Chondrocyte (in vitro differentiated cells): ENCODE measurements at regions not wholly inside any gene's neighbourhood (a gene's known extent, or its start where the extent isn't known, plus 50 kb on each side); places are given as distances from the start of the nearest gene placed in this dataset.

Experiments
- DNase-seq: peaks from one replicate; pipeline ENCODE4 v3.0.0; 2021; ENCODE audit warnings: mixed read lengths, low spot score
- H3K27ac Mint-ChIP-seq: one replicate; pipeline ENCODE4 v1.8.0; 2021; ENCODE audit warnings: mild to moderate bottlenecking, moderate library complexity, mixed read lengths; ENCODE audit not compliant: unreplicated experiment
- H3K27me3 Mint-ChIP-seq: 2 replicates; pipeline ENCODE4 v1.8.0; 2021; ENCODE audit warnings: low read depth, mixed read lengths
- H3K36me3 Mint-ChIP-seq: 2 replicates; pipeline ENCODE4 v1.8.0; 2021; ENCODE audit warnings: low read depth, mixed read lengths
- H3K4me1 Mint-ChIP-seq: 2 replicates; pipeline ENCODE4 v1.8.0; 2021; ENCODE audit warnings: low read depth, mild to moderate bottlenecking, mixed read lengths
- H3K4me3 Mint-ChIP-seq: one replicate; pipeline ENCODE4 v1.8.0; 2021; ENCODE audit warnings: mild to moderate bottlenecking, moderate library complexity, mixed read lengths; ENCODE audit not compliant: unreplicated experiment
- H3K9me3 Mint-ChIP-seq: 2 replicates; pipeline ENCODE4 v1.8.0; 2021; ENCODE audit warnings: low read depth, mixed read lengths
- CTCF ChIP-seq: fragments of 200-600 bp; sonication (generic); IDR thresholded peaks from 2 replicates; pipeline ENCODE4 v1.5.0; 2021; ENCODE audit warnings: antibody characterized with exemption, mild to moderate bottlenecking, moderate library complexity

- H3K4me1 Mint-ChIP-seq, result no peaks in the 10 kb centered on the region
- no peak overlapping the region for H3K27ac Mint-ChIP-seq
- no peak overlapping the region for H3K4me3 Mint-ChIP-seq
- no peaks in the 10 kb centered on the region for H3K36me3 Mint-ChIP-seq
- no peak for TF ChIP-seq CTCF
- H3K27me3 Mint-ChIP-seq, result peaks cover 18% of the 10 kb centered on the region
- DNase-seq, result no peak
- no peaks in the 10 kb centered on the region for H3K9me3 Mint-ChIP-seq
Measured at GRCh38 chr4:67375291-67375690, 170.0 kb downstream of the CENPC start.

GRCh38 chr4:67371615-67372014, 173.7 kb downstream of the CENPC start:
- Mint-ChIP-seq H3K27me3 (peaks cover 16% of the 10 kb centered on the region), H3K27ac (no peak overlapping the region), H3K4me1 (no peaks in the 10 kb centered on the region), H3K9me3 (no peaks in the 10 kb centered on the region), H3K4me3 (no peak overlapping the region), H3K36me3 (no peaks in the 10 kb centered on the region)
- DNase-seq, result no peak
- no peak for TF ChIP-seq CTCF

- H3K27me3 Mint-ChIP-seq, result peaks cover 4% of the 10 kb centered on the region
- TF ChIP-seq CTCF, result no peak
- H3K4me3 Mint-ChIP-seq, result no peak overlapping the region
- peaks cover 1% of the 10 kb centered on the region for H3K36me3 Mint-ChIP-seq
- no peak for DNase-seq
- no peak overlapping the region for H3K27ac Mint-ChIP-seq
- no peaks in the 10 kb centered on the region for H3K4me1 Mint-ChIP-seq
- peaks cover 2% of the 10 kb centered on the region for H3K9me3 Mint-ChIP-seq
Measured at GRCh38 chr4:67366311-67366861, 178.9 kb downstream of the CENPC start.

GRCh38 chr4:67365661-67366245, 179.6 kb downstream of the CENPC start:
- peaks cover 4% of the 10 kb centered on the region for H3K27me3 Mint-ChIP-seq
- TF ChIP-seq CTCF, result no peak
- no peaks in the 10 kb centered on the region for H3K4me1 Mint-ChIP-seq
- H3K9me3 Mint-ChIP-seq, result peaks cover 2% of the 10 kb centered on the region
- peaks cover 2% of the 10 kb centered on the region for H3K36me3 Mint-ChIP-seq
- no peak for DNase-seq
- no peak overlapping the region for H3K4me3 Mint-ChIP-seq
- no peak overlapping the region for H3K27ac Mint-ChIP-seq

GRCh38 chr4:67355806-67356205, 189.5 kb downstream of the CENPC start:
- H3K9me3 Mint-ChIP-seq, result no peaks in the 10 kb centered on the region

More at GRCh38 chr4:67355806-67356205, 189.5 kb downstream of the CENPC start:
- Mint-ChIP-seq H3K27me3 (peaks cover 5% of the 10 kb centered on the region), H3K4me1 (peaks cover 3% of the 10 kb centered on the region), H3K36me3 (no peaks in the 10 kb centered on the region), H3K4me3 (no peak overlapping the region), H3K27ac (no peak overlapping the region)
- DNase-seq, result no peak
- TF ChIP-seq CTCF, result no peak
